VCaP (cell line): ENCODE measurements at regions not wholly inside any gene's neighbourhood (a gene's known extent, or its start where the extent isn't known, plus 50 kb on each side); places are given as distances from the start of the nearest gene placed in this dataset.
A peak's percentile ranks its signal among the peaks of the same experiment; 100 is the strongest.

Experiments used
- H3K27ac ChIP-seq: fragments of 450-650 bp; 2 replicates; pipeline ENCODE4 v1.5.1; 2017
- TF ChIP-seq, protein P1 (sequence below): fragments of 450-650 bp; conservative IDR thresholded peaks from 2 replicates; pipeline ENCODE4 v1.5.1; 2017; ENCODE audit warnings: mild to moderate bottlenecking, moderate library complexity

DNA sequence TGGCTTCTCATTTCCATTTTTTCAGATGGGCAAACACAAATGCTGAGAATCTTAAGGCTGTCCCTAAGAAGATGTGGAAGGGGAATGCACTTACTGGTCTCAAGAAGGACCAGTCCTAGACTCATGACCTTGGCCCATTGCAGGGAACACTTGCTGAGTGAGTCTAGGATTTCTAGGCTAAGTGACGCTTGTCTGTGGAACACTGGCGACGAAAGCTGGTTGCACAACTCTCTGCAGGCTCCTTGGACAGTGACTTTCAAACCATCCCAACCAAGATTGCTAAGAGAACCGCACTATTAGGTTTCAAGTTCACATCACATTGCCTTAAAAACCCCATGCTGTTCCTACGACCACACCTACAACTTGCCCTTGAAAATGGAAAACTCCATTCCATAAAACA lies 174.1 kb downstream of the AXIN2 start:
- TF ChIP-seq, protein P1, sequence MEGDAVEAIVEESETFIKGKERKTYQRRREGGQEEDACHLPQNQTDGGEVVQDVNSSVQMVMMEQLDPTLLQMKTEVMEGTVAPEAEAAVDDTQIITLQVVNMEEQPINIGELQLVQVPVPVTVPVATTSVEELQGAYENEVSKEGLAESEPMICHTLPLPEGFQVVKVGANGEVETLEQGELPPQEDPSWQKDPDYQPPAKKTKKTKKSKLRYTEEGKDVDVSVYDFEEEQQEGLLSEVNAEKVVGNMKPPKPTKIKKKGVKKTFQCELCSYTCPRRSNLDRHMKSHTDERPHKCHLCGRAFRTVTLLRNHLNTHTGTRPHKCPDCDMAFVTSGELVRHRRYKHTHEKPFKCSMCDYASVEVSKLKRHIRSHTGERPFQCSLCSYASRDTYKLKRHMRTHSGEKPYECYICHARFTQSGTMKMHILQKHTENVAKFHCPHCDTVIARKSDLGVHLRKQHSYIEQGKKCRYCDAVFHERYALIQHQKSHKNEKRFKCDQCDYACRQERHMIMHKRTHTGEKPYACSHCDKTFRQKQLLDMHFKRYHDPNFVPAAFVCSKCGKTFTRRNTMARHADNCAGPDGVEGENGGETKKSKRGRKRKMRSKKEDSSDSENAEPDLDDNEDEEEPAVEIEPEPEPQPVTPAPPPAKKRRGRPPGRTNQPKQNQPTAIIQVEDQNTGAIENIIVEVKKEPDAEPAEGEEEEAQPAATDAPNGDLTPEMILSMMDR: no peak
- no peak overlapping the region for H3K27ac ChIP-seq

DNA sequence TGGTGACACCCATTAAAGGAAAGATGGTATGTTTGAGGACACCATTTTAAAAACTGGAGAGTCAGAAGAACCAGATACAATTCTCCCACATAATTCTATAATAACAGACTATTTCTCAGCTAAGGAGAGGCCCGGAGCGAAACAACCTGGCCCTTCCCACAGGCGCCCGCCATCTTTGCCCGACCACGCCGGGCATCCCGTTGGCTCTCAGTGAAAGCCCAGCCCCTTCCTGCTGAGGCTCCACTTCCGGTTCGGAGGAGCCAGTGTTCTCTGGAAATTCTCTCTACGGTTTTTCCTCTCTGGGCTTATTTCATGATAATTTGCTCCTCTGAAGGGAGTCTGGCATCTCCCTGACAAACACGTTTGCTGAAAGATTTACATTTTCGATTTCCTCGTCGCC lies 175.7 kb downstream of the AXIN2 start:
- TF ChIP-seq, protein P1: no peak
- no peak overlapping the region for H3K27ac ChIP-seq

DNA sequence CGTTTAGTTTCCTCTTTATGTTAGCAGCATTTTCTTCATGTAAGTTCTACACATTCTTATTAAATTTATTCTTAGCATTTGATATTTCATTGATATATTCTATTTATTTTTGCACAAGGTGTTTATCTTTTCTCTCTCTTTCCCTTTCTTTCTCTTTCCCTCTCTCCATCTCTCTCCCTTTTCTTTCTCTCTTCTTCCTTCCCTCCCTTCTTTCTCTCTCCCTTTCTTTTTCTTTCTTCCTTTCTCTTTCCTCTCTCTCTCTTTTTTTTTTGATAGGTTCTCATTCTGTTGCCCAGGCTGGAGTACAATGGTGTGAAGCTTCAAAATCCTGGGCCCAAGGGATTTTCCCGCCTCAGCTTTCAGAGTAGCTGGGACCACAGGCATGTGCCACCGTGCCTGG lies 176.4 kb downstream of the AXIN2 start:
- H3K27ac ChIP-seq: no peak overlapping the region
- TF ChIP-seq, protein P1: no peak

DNA sequence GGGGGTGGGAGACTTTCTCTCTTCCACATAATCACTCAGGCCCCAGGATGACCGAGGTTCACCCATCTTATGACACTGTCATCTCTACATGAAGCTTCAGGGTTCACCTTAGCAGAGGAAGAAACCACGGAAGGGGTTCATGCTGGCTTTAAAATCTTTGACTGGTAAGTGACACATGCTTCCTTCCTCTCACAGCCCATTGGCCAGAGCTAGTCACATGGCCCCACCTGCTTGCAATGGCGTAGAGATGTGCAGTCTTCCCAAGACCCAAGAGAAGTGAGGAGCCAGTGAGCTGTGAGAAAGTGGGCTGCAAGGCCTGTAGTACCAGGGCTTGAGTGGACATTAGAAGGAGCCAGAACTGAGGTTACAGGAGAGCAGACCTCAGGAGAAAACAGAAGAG lies 180.3 kb downstream of the AXIN2 start:
- no peak overlapping the region for H3K27ac ChIP-seq
- TF ChIP-seq, protein P1: no peak

DNA sequence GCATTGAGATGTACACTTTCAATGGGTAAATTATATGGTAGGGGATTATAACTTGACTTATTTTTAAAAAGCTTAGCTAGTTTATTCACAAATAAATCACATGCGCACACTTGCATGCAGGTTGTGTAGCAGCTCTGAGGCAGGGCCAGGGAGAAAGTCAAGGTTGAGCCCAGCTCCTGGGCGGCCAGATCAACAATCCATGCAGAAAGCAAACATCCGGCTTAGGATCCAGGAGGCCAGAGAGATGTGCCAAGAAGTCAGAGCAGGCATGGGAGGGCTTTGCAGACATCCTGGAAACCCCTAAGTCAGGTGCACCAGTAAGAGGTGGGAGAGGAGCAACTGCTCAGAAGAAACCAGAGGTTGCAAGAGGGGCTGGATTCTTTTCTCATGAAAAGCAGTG lies 186.5 kb downstream of the AXIN2 start:
- peak overlapping the region; percentile 78 for H3K27ac ChIP-seq
- TF ChIP-seq, protein P1: no peak

DNA sequence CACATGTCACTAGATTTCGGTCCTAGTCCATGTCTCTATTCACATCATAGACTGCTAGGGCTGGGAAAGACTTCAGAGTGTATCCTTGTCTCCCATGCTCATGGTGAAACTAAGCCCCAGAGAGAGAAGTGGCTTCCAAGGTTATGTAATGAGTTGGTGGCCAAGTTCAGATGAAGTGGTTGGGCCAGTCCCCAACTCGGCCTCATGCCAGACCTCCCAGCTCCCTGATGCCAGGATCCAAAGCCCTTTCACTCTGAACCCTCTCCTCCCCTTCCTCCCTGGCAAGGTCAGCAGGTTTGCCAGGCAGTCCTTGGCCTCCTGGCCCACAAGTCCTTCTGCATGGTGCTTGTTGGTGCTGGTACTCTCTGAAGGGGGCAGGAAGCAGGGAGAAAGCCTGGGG lies 189.7 kb downstream of the AXIN2 start:
- TF ChIP-seq, protein P1: no peak
- H3K27ac ChIP-seq: peak overlapping the region; percentile 66; the same call in 1 of the 2 replicates

DNA sequence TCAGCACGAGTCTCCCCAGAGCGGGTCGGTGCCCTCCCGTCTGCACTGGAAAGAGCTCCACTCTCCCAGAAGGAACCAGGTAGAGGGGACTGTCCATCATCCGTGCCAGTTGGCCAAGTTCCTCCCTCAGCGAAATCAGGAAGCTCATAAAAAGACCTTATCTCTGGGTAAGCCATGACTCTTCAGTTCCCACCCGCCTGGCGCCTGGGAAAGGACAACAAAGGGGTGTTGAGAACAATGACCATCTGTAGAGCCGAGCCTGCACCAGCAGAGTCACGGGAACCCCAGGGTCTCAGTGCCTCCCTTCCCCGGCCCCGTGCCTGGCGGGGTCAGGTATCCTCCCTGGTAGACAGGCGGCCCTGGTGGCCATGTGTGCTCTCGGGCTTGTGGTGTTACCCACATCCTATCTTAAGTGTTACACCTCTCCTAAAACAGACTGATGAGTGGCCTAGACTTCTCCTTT lies 190.7 kb downstream of the AXIN2 start:
- peak overlapping the region; percentile 66 for H3K27ac ChIP-seq
- TF ChIP-seq, protein P1: no peak
